ENCODE measurements at regions not wholly inside any gene's neighbourhood (a gene's known extent, or its start where the extent isn't known, plus 50 kb on each side); places are given as distances from the start of the nearest gene placed in this dataset.

DNA sequence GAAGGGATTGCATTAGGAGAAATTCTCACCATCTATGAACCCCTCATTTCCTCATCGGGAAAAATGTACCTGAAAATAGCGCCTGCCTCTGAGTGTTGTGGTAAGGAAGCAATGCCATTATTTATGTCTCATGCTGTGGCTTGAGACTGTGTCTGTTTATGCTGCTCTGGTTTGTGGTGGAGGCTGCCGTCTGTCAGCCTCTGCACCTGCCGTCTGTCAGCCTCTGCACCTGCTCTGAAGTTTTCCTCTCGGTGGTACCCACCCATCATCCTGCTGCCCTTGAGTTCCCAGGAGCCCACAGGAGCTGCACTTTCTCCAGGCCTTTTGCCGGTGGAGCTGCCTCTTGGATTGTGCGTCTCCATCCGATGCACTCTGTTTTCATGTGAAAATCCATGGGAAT lies 68.5 kb upstream of the PPP2R3B start:
- Histone ChIP-seq H3K27ac (no peak overlapping the region), H3K27me3 (no peaks in the 10 kb centered on the region), H3K4me1 (no peaks in the 10 kb centered on the region), H3K9me3 (peaks cover 3% of the 10 kb centered on the region), H3K36me3 (no peaks in the 10 kb centered on the region), H3K4me3 (no peak overlapping the region)
- 57% methylated on average over 8 of the region's 8 CpGs for WGBS
- no peak for DNase-seq (ENCODE audit: low spot score in 2 of 2)
- no peak for TF ChIP-seq EP300 (IDR thresholded peaks at IDR 0.05)
- no peak for TF ChIP-seq POLR2AphosphoS5 (IDR thresholded peaks at IDR 0.05)
- TF ChIP-seq POLR2A (IDR thresholded peaks at IDR 0.05) = no peak
- TF ChIP-seq, protein P1, sequence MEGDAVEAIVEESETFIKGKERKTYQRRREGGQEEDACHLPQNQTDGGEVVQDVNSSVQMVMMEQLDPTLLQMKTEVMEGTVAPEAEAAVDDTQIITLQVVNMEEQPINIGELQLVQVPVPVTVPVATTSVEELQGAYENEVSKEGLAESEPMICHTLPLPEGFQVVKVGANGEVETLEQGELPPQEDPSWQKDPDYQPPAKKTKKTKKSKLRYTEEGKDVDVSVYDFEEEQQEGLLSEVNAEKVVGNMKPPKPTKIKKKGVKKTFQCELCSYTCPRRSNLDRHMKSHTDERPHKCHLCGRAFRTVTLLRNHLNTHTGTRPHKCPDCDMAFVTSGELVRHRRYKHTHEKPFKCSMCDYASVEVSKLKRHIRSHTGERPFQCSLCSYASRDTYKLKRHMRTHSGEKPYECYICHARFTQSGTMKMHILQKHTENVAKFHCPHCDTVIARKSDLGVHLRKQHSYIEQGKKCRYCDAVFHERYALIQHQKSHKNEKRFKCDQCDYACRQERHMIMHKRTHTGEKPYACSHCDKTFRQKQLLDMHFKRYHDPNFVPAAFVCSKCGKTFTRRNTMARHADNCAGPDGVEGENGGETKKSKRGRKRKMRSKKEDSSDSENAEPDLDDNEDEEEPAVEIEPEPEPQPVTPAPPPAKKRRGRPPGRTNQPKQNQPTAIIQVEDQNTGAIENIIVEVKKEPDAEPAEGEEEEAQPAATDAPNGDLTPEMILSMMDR (IDR thresholded peaks at IDR 0.05) = no peak

DNA sequence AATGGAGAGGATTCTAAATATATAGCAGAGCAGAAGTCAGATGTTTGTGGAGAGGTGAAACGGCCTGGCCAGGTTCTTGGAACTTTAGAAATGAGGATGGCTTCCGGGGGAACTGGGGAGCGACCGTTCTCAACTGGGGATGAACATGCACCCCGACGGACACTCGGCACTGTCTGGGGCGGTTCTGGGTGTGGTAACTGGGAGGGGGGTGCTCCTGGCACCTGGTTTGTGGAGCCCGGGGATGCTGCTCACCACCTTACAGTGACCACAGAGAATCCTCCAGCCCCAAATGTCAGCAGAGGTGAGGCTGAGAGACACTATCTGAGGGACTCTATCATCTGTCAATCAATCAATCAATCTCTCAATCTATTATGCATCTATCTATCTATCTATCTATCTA lies 69.0 kb upstream of the PPP2R3B start:
- Histone ChIP-seq H3K4me3 (no peak overlapping the region), H3K36me3 (no peaks in the 10 kb centered on the region), H3K27me3 (no peaks in the 10 kb centered on the region), H3K4me1 (no peaks in the 10 kb centered on the region), H3K9me3 (peaks cover 3% of the 10 kb centered on the region), H3K27ac (no peak overlapping the region)
- 56% methylated on average over 9 of the region's 9 CpGs for WGBS
- TF ChIP-seq, protein P1 (IDR thresholded peaks at IDR 0.05) = no peak
- no peak for TF ChIP-seq EP300 (IDR thresholded peaks at IDR 0.05)
- TF ChIP-seq POLR2AphosphoS5 (IDR thresholded peaks at IDR 0.05) = no peak
- no peak for TF ChIP-seq POLR2A (IDR thresholded peaks at IDR 0.05)
- DNase-seq (ENCODE audit: low spot score in 2 of 2) = no peak

DNA sequence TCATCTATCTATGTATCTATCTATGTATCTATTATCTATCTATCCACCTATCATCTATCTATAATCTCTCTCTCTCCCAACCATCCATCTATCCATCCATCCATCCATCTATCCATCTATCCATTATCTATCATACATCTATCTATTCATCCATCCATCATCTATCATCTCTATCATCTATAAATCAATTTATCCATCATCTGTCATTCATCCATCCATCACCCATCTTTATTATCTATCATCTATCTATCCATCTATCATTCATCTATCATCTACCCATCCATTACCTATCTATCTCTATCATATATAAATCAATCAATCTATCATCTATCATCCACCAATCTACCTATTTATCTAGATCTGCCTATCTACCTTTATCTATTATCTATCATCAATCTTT lies 69.4 kb upstream of the PPP2R3B start:
- peaks cover 3% of the 10 kb centered on the region for H3K9me3 ChIP-seq
- no peaks in the 10 kb centered on the region for H3K36me3 ChIP-seq
- no peaks in the 10 kb centered on the region for H3K4me1 ChIP-seq
- no peak for DNase-seq (ENCODE audit: low spot score in 2 of 2)
- H3K27ac ChIP-seq = no peak overlapping the region
- H3K27me3 ChIP-seq = no peaks in the 10 kb centered on the region
- no peak overlapping the region for H3K4me3 ChIP-seq
- TF ChIP-seq EP300 (IDR thresholded peaks at IDR 0.05) = no peak
- no peak for TF ChIP-seq POLR2AphosphoS5 (IDR thresholded peaks at IDR 0.05)
- TF ChIP-seq, protein P1 (IDR thresholded peaks at IDR 0.05) = no peak
- TF ChIP-seq POLR2A (IDR thresholded peaks at IDR 0.05) = no peak

DNA sequence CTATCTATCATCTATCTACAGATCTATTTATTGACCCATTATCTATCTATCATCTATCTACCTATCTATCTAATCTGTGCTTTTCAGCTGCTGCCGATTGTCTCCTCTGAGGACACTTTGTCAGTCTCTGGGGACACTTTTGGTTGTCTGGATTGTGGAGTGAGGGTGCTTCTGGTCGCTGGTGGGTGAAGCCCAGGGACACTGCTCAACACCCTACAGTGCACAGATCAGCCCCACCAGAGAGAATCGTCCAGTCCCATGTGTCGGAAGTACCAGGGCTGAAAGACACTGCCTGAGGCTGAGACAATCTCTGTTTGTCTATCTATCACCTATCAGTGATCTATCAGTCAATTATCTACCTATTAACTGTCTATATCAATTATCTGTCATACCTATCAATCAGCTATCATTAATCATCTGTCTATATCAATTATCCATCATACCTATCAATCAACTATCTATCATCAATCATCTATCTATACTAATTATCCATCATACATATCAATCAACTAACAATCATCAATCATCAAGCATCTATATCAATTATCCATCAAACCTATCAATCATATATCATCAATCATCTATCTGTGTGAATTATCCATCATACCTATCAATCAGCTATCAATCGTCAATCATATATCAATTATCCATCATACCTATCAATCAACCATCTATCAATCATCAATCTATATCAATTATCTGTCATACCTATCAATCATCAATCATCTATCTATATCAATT lies 70.0 kb upstream of the PPP2R3B start:
- H3K27ac ChIP-seq = no peak overlapping the region
- H3K9me3 ChIP-seq = peaks cover 3% of the 10 kb centered on the region
- no peaks in the 10 kb centered on the region for H3K27me3 ChIP-seq
- WGBS = 67% methylated on average over 5 of the region's 5 CpGs
- TF ChIP-seq, protein P1 (IDR thresholded peaks at IDR 0.05) = no peak
- TF ChIP-seq EP300 (IDR thresholded peaks at IDR 0.05) = no peak
- TF ChIP-seq POLR2A (IDR thresholded peaks at IDR 0.05) = no peak
- TF ChIP-seq POLR2AphosphoS5 (IDR thresholded peaks at IDR 0.05) = no peak
- no peaks in the 10 kb centered on the region for H3K36me3 ChIP-seq
- no peak for DNase-seq (ENCODE audit: low spot score in 2 of 2)
- H3K4me3 ChIP-seq = no peak overlapping the region
- no peaks in the 10 kb centered on the region for H3K4me1 ChIP-seq

DNA sequence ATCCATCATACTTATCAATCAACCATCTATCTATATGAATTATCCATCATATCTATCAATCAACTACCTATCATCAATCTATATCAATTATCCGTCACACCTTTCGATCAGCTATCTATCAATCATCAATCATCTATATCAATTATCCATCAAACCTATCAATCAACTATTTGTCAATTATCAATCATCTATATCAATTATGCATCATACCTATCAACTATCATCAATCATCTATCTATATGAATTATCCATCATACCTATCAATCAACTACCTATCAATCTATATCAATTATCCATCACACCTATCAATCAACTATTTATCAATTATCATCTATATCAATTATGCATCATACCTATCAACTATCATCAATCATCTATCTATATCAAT lies 70.6 kb upstream of the PPP2R3B start:
- Histone ChIP-seq H3K36me3 (no peaks in the 10 kb centered on the region), H3K4me1 (no peaks in the 10 kb centered on the region), H3K27me3 (no peaks in the 10 kb centered on the region), H3K4me3 (no peak overlapping the region), H3K27ac (no peak overlapping the region), H3K9me3 (peaks cover 3% of the 10 kb centered on the region)
- DNase-seq (ENCODE audit: low spot score in 2 of 2) = no peak
- WGBS = 77% methylated on average over 2 of the region's 2 CpGs
- TF ChIP-seq, protein P1 (IDR thresholded peaks at IDR 0.05) = no peak
- TF ChIP-seq POLR2A (IDR thresholded peaks at IDR 0.05) (no peak), POLR2AphosphoS5 (IDR thresholded peaks at IDR 0.05) (no peak)
